ENCODE measurements at regions not wholly inside any gene's neighbourhood (a gene's known extent, or its start where the extent isn't known, plus 50 kb on each side); places are given as distances from the start of the nearest gene placed in this dataset.

- TF ChIP-seq CTCF (IDR thresholded peaks at IDR 0.05) (no peak), POLR2A (IDR thresholded peaks at IDR 0.05) (no peak)
Measured at GRCh38 chr2:104444392-104444791, 409.5 kb upstream of the POU3F3 start.

Measured in uterus (tissue), 2 donors.